ENCODE measurements at regions not wholly inside any gene's neighbourhood (a gene's known extent, or its start where the extent isn't known, plus 50 kb on each side); places are given as distances from the start of the nearest gene placed in this dataset.

- no peak for TF ChIP-seq CTCF (IDR thresholded peaks at IDR 0.05)
- TF ChIP-seq POLR2AphosphoS5 (IDR thresholded peaks at IDR 0.05; ENCODE audit: low read depth, low read length) = no peak
- no peak for TF ChIP-seq REST (IDR thresholded peaks at IDR 0.05; ENCODE audit: insufficient read depth in 1 of 2, low read depth in 2 of 2, low read length in 1 of 2)
- TF ChIP-seq SIN3A (IDR thresholded peaks at IDR 0.05; ENCODE audit: borderline replicate concordance, insufficient read depth, low read depth, low read length) = no peak
Observed at GRCh38 chr16:74218871-74219270, 77.7 kb upstream of the PSMD7 start.

Measured in Panc1 (cell line).